ENCODE measurements at regions not wholly inside any gene's neighbourhood (a gene's known extent, or its start where the extent isn't known, plus 50 kb on each side); places are given as distances from the start of the nearest gene placed in this dataset.

- Histone ChIP-seq H3K27me3 (no peaks in the 10 kb centered on the region), H3K9me3 (no peaks in the 10 kb centered on the region), H3K36me3 (no peaks in the 10 kb centered on the region), H3K4me1 (no peaks in the 10 kb centered on the region), H3K4me3 (no peak overlapping the region), H3K27ac (no peak overlapping the region)
- no peak for DNase-seq
- no peak for TF ChIP-seq CTCF (IDR thresholded peaks at IDR 0.05)
- intact Hi-C loops (cut with DNase I; ENCODE audit: low total_unique reads) = no loop called here
Observed at GRCh38 chr1:232238009-232238408, 391.9 kb downstream of the SIPA1L2 start.

- Histone ChIP-seq H3K4me1 (no peaks in the 10 kb centered on the region), H3K9me3 (no peaks in the 10 kb centered on the region), H3K27ac (no peak overlapping the region), H3K27me3 (no peaks in the 10 kb centered on the region), H3K36me3 (no peaks in the 10 kb centered on the region), H3K4me3 (no peak overlapping the region)
- no peak for DNase-seq
- intact Hi-C loops (cut with DNase I; ENCODE audit: low total_unique reads) = no loop called here
- TF ChIP-seq CTCF (IDR thresholded peaks at IDR 0.05) = no peak
Observed at GRCh38 chr1:232227306-232227705, 402.6 kb downstream of the SIPA1L2 start.

DNA sequence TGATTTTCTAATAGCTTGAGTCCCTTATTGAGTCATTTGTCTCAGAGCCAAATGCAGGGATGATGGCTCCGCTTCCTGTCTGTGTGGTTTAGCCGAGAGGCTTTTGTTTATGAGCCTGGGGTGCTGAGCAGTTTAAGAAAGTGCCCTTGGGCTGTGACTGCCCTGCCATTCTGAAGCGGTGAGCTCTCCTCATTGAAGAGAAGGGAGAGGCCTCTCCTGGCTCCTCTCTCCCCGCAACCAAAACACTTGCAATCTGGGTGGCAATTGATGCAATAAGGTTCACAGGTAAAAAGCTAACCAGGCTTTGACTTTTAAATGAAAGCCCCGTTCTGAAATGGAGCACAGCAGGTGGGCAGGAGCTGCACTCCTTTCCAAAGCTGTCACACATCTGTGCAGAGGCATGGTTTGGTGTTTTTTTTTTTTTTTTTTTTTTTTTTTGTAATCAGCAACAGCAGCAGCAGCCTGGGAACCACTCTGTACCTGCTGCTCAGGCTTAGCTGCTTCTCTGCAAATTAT is 403.7 kb downstream of the SIPA1L2 start:
- Histone ChIP-seq H3K36me3 (no peaks in the 10 kb centered on the region), H3K4me1 (no peaks in the 10 kb centered on the region), H3K4me3 (no peak overlapping the region), H3K27me3 (no peaks in the 10 kb centered on the region), H3K9me3 (no peaks in the 10 kb centered on the region), H3K27ac (no peak overlapping the region)
- intact Hi-C loops (cut with DNase I; ENCODE audit: low total_unique reads) = no loop called here
- TF ChIP-seq CTCF (IDR thresholded peaks at IDR 0.05) = no peak
- DNase-seq = no peak

DNA sequence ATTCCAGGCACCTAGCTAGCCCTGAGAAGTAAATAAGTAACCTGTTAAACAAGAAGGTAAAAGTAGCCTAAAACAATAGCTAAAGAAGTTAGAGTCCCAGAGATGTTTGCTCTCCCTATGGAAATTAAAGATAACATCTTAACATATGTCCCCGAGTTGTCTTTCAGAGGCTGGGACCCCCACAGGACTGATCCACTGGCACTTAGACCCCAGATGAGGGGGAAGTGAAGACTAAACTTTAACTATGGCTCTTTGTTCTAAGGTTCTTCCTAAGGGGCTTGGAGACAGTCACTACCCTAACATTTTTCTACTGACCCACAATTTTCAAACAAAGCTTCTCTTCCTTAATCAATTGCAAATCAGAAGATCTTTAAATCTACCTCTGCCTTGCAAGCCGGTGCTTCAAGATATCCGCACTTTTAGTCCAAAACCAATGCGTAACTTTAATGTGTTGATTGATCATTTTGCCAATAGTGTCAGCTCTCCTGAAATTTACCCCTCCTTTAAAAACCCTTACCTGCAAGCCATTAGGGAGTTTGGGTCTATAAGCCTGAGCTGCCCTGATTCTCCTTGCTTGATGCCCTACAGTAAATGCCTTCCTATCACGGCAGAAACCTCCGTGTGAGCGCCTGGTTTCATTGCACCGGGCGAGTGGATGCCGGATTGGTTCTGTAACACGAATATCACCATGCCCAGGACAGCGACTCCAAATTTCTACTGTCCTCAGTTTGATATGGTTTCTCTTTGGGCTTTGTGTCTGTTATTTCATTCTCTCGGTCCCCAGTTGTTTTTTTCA is 404.4 kb downstream of the SIPA1L2 start:
- Histone ChIP-seq H3K36me3 (no peaks in the 10 kb centered on the region), H3K27me3 (no peaks in the 10 kb centered on the region), H3K4me1 (no peaks in the 10 kb centered on the region), H3K9me3 (no peaks in the 10 kb centered on the region), H3K4me3 (no peak overlapping the region), H3K27ac (no peak overlapping the region)
- intact Hi-C loops (cut with DNase I; ENCODE audit: low total_unique reads) = no loop called here
- no peak for DNase-seq
- TF ChIP-seq CTCF (IDR thresholded peaks at IDR 0.05) = no peak

DNA sequence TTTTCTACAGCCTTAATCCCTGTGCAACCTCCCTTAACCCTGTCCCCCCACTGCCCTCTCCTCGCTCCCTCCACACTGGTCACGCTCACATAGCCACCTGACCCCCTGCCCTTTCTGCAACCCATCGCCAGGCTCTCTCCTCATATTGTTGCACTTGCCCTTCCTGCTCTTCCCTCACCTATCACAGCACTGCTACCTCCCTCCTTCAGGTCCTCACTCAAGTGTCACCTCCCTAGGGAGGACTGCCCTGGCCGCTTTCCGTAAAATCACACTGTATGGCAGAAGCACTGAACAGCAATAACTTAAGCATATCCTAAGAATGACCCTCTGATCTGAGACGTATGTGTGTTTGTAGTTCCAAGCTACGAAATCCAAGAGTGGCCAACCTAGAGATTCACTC is 406.0 kb downstream of the SIPA1L2 start:
- no peak for TF ChIP-seq CTCF (IDR thresholded peaks at IDR 0.05)
- Histone ChIP-seq H3K9me3 (no peaks in the 10 kb centered on the region), H3K27me3 (no peaks in the 10 kb centered on the region), H3K36me3 (no peaks in the 10 kb centered on the region), H3K4me3 (no peak overlapping the region), H3K4me1 (no peaks in the 10 kb centered on the region), H3K27ac (no peak overlapping the region)
- intact Hi-C loops (cut with DNase I; ENCODE audit: low total_unique reads) = no loop called here
- DNase-seq = no peak

Data from tibial artery (tissue), 4 donors.